HepG2 (cell line): ENCODE measurements at regions not wholly inside any gene's neighbourhood (a gene's known extent, or its start where the extent isn't known, plus 50 kb on each side); places are given as distances from the start of the nearest gene placed in this dataset.
A peak's percentile ranks its signal among the peaks of the same experiment; 100 is the strongest.

Source experiments
- BORCS8-MEF2B ChIP-seq: sonication (generic); formaldehyde crosslinking; IDR thresholded peaks from 2 replicates; pipeline ENCODE4 v1.8.0; 2022; ENCODE audit warnings: mild to moderate bottlenecking, missing genetic modification reagents
- GLI4 ChIP-seq: sonication (generic); formaldehyde crosslinking; IDR thresholded peaks from 2 replicates; pipeline ENCODE4 v1.5.1; 2020; ENCODE audit warnings: missing genetic modification reagents, mild to moderate bottlenecking, moderate library complexity, borderline replicate concordance
- HNF4A ChIP-seq: sonication (generic); formaldehyde crosslinking; IDR thresholded peaks from 2 replicates; pipeline ENCODE4 v1.4.0; 2020; ENCODE audit warnings: missing genetic modification reagents
- ZBTB10 ChIP-seq: sonication (generic); formaldehyde crosslinking; IDR thresholded peaks from 2 replicates; pipeline ENCODE4 v1.4.0; 2020; ENCODE audit warnings: missing genetic modification reagents, borderline replicate concordance
- ZBTB42 ChIP-seq: sonication (generic); formaldehyde crosslinking; IDR thresholded peaks from 2 replicates; pipeline ENCODE4 v1.5.0; 2020; ENCODE audit warnings: mild to moderate bottlenecking, missing genetic modification reagents
- ZFY ChIP-seq: sonication (generic); formaldehyde crosslinking; IDR thresholded peaks from 2 replicates; pipeline ENCODE4 v1.4.0; 2020; ENCODE audit warnings: missing genetic modification reagents
- ZNF382 ChIP-seq: sonication (generic); formaldehyde crosslinking; IDR thresholded peaks from 2 replicates; pipeline ENCODE4 v1.5.0; 2020; ENCODE audit warnings: missing genetic modification reagents, mild to moderate bottlenecking, borderline replicate concordance
- ZNF512B ChIP-seq: sonication (generic); formaldehyde crosslinking; IDR thresholded peaks from 2 replicates; pipeline ENCODE4 v1.5.1; 2020; ENCODE audit warnings: missing genetic modification reagents, mild to moderate bottlenecking, borderline replicate concordance
- ZNF607 ChIP-seq: sonication (generic); formaldehyde crosslinking; IDR thresholded peaks from 2 replicates; pipeline ENCODE4 v1.5.1; 2020; ENCODE audit warnings: missing genetic modification reagents, mild to moderate bottlenecking, borderline replicate concordance

- TF ChIP-seq ZNF512B (CRISPR knock-in tag) (no peak), ZNF382 (CRISPR knock-in tag) (no peak), GLI4 (CRISPR knock-in tag) (no peak), ZBTB42 (CRISPR knock-in tag) (no peak), HNF4A (peak; percentile 55), ZNF607 (no peak), ZBTB10 (CRISPR knock-in tag) (no peak), BORCS8-MEF2B (CRISPR knock-in tag) (no peak), ZFY (CRISPR knock-in tag) (no peak)
Measured at GRCh38 chr3:193775421-193776077, 182.5 kb downstream of the OPA1 start (continued).
